HG03103 (cell line): ENCODE measurements at regions not wholly inside any gene's neighbourhood (a gene's known extent, or its start where the extent isn't known, plus 50 kb on each side); places are given as distances from the start of the nearest gene placed in this dataset.

ENCODE experiments used
- ATAC-seq: cut with Tn5 transposase; IDR thresholded peaks from one replicate; pipeline ENCODE4 v1.9.1; 2021; ENCODE audit warnings: low read depth; ENCODE audit not compliant: unreplicated experiment

DNA sequence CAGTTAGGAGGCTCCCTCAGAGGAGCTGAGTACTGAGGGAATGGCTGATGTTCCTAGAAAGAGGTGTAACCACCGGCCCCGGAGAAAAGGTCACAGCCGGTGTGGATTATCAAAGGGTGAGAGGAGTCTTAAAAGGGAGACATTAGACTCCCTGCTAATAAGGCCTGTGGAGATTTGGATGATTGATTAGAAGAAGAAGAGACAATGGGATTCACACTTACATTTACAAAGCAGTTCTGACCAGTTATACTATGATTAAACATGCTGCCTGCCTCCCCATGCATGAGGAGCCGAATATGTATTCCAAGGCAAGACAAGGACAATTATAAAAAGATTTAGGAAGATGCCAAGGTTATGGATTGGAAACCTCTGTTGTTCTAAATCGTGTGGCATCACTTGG lies 302.4 kb downstream of the SLC4A3 start:
- ATAC-seq: no peak

DNA sequence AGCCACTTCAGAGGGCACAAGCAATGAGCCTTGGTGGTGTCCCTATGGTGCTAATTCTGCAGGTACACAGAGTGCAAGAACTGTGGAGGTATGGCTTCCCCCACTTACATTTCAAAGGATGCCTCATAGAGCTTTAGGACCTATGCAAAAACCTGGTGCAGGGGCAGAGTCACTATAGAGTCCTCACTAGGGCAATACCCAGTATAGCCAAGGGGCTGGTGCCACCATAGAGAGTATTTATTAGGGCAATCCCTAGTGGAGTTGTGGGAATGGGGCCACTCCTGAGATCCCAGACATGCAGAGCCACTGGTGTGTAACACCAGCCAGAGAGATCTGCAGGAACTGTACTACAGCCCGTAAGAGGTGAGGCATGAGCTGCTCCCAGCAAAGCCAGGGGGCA lies 312.2 kb downstream of the SLC4A3 start:
- no peak for ATAC-seq

DNA sequence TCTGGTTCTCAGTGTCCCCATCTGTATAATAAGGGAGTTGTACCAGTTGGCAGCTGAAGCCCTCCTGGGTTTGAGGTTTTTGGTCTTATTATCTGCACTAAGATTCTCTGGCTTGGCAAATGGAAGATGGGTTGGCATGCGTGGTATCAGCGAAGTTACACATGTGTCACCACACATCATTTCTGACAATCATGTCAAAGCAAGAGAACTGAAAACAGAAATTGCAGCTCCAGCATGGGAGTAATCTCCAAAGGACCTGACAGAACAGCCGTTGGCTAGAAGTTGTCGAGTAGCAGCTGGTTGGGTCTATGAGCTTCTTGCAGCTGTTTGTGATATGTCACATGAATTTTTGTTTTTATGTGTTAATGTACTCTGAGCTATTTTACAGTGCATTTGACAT lies 317.4 kb downstream of the SLC4A3 start:
- no peak for ATAC-seq

DNA sequence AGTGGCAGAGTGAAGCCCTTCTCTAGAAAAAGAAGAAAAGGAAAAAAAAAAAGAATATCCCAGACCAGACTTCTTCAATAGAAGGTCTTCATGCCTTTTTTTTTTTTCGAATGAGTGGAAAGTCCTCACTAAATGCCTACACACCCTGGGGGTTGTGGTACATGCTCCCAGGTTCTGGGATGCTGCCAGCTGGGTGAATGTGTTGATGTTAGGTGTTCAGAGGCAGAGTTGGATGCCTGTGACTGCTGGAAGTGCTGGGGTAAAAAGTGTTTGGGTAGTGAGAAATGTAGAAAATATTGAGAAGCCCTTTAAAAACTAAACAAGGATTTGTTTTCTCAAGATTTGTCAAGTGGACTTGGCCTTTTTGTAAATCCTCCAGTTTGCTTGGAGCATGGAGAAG lies 318.6 kb downstream of the SLC4A3 start:
- ATAC-seq: no peak

DNA sequence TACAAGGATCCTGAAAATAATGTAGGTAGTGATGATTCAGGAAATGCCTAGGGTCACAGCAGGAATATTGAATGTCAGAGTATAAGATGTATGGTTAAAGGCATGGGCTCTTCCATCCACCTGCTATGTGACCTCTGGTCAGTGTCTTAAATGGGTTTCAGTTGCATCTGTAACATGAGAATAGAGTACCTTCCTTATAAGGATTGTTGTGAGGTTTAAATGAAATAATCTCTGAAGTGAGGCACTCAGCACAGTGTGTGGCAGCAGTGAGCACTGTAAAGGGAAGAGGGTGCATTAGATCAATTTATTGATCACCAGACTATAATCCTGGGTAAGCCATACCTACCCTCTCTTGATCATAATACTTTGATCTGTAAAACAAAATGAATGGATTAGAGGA lies 319.1 kb downstream of the SLC4A3 start:
- ATAC-seq: no peak

DNA sequence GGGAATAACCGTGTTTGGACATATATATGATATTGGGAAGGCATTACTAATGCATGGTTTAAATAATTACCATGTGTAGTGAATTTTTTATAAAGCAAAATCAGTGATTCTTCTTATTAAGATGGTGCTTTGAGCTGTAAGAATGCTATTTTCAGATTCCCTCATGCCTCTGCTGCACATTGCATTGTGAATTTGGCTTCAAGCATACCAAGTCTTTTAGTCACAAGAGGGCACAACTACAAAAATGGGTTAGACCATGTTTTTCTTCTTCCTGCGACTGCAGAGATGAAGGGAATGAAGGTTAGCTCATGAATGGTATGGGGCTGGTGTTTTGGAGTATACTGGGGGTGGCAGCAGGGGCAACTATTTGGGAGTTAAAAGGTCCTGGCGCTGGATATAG lies 320.1 kb downstream of the SLC4A3 start:
- no peak for ATAC-seq

DNA sequence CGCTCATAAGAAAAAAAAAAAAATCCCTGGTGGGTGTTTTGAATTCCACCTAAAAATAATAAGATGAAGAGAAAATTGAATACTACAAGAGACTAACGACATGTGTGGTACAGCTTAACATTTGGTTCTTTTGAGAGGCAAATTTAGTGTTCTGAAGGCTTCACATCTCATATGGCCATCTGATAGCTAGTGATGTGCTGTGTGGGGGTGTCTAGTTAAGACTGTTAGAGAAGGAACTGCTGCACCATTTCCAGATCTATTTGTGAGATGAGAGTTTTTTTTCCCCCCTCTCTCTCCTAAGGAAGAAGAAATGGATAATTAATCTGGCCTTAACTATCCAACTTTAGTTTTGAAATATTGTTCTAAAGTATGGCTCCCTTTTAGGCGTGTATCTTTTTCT lies 321.6 kb downstream of the SLC4A3 start:
- no peak for ATAC-seq

DNA sequence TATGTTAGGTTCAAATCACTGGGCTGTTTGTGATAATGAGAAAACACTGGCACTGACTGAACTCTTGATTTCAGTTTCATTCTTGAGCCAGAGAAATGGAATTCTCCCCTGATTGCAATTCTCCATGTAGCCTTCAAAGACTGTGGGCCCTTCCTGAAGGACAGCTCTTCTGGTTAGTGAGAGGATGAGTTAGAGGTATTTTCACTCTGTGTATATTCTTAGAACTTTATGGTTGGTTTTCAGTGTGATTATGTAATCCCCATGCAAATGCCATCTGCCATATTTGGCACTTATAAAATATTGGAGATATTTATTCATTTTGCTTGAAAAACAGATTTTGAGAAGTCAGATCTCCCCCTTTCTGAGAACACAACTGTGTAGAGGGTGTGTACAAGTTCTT lies 323.7 kb downstream of the SLC4A3 start:
- no peak for ATAC-seq

DNA sequence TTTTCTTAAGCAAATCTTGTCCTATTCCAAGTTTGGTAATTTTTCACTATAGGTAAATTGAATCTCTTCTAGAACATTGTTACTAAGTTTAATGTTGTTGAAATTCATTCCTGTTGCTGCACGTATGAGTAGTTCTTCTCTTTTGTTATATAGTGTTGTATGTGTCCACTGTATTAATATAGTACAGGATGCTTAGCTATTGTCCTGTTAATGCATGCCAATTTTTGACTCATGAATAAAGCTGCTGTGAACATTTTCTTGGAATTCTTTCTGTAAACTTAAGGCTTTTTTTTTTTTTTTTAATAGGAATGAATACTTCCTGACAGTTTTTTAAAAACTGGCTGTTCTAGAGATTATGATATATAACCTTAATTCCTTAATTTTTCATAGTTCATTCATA lies 326.9 kb downstream of the SLC4A3 start:
- ATAC-seq: no peak

DNA sequence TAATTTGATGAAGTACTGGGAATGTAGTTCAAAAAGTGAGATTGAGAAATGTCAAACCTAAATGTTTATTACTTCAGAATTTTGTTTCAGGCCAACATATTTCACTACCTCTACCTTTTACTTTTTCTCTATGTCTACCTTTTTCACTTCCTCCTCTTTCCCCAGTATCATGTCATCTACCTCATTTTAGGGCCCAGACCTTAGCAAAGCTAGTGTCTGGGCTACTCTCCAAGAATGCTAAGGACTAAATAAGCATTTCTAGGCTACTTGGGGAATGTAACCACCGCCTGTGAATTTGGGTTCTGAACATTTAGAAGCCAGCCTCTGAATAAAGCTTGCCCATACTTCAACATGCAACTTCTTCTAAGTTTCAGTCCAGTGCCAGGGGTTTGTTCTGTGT lies 330.4 kb downstream of the SLC4A3 start:
- no peak for ATAC-seq

DNA sequence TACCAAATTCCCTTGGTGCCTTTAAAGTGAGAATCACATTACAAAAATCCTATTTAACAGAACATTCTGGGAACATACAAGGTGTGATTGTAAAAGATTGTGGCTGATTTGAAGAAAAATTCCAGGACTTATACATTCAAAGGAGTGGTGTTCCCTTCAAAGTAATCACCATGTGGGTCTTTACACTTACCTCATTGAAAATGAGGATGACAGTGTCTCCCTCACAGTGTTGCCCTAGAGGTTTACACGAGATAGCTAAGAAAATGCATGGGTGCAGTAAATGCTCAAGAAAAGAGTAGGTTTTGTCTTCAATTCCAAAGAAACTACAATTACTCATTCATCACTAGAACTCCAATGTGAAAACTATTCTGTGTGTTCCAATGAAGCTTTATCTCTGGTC lies 331.5 kb downstream of the SLC4A3 start:
- ATAC-seq: no peak

DNA sequence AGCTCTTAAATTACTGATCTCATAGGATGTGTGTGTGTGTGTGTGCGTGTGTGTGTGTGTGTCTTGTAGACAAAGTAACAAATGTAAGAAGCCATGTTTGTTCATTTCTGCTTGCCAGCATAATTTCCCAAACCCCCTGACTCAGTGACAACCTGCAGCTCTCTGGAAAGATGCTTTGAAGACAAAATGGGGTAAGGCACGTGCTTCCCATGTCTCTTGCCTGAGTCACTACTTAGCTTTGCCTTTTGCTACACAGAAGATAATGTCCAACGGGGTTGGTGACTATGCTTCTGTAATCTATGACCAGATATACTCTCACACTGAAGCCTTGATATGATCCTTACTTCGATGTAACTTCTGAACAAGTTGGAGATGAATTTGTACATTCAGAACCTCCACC lies 332.0 kb downstream of the SLC4A3 start:
- ATAC-seq: no peak

DNA sequence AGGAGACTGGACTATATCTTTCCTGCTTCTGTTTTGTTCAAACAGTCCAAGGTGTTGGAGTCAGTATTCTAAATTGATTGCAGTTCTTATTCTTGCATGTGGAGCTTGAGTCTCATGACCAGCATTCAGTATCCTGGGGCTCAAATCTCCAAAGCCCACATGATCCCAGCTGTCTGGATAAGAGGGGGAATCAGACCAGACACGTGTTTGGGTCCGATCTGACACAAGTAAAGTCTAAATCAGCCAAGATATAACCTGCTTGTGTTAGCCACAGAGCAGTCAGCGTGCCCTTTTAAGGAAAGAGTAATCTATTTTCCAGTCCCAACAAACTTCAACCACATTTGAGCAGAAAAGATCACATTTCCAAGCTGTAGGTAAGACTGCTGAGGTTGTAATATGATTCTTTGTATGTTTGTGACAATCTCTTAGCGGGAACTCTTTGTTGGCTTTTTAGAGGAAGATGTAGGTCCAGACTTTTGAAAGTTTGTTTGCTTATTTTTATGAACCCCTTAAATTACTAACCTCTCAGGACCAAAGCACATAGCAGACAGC lies 334.6 kb downstream of the SLC4A3 start:
- no peak for ATAC-seq

DNA sequence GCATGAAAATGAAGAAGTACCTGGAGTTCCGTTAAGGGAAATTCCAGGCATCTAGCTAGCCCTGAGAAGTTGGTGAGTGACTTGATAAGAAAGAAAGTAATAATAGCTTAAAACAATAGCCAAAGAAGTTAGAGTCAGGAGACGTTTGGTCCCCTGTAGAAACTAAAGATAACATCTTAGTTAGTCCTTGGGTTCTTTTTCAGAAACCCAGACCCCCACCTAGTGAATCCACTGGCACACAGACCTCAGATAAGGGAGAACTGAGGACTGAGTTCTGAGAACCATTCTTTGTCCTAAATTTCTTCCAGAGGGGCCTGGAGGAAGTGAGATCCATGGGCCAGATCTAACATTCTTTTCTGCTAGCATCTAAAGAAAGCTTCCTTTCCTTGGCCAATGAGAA lies 335.4 kb downstream of the SLC4A3 start:
- ATAC-seq: no peak

DNA sequence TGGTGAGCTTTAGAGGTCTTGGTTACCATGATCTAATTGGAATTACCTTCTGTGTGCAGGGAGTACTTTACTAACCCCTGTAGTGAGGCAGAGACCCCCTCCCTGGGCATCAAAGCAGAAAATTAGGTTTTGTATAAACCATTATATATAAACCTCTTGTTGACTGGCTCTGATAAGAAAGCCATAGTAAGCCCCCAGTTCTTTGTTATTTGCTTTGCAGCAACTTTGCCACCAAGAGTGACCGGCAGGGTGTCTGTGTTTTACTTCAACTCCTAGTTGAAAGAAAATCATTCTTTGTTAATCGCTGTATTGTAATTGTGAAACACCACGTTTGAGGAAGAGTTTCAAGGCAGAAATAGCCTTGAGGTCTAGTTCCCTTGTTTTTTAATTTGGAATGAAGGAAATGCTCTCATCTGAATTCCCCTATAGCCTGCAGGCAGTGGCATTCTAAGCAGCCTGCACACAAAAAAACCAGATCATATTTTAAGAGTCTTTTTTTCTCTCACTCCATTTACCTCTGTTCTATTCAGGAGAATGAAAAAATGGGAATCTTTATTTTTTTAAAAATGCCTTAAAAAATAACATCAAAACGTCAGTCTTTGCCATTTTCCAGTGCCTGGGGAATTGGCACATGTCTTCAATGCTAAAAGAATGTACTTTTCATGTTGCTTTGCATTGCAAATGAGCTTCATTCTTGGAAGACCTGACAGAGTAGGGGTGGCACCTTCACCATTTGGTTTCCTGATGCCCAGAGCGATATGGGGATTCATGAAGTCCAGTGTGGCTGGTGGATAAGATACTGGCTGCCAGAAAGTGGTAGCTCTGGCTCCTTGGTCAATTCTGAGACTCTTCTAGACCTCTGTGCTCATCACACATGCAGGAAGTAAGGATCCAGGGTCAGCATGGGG lies 338.1 kb downstream of the SLC4A3 start:
- no peak for ATAC-seq

DNA sequence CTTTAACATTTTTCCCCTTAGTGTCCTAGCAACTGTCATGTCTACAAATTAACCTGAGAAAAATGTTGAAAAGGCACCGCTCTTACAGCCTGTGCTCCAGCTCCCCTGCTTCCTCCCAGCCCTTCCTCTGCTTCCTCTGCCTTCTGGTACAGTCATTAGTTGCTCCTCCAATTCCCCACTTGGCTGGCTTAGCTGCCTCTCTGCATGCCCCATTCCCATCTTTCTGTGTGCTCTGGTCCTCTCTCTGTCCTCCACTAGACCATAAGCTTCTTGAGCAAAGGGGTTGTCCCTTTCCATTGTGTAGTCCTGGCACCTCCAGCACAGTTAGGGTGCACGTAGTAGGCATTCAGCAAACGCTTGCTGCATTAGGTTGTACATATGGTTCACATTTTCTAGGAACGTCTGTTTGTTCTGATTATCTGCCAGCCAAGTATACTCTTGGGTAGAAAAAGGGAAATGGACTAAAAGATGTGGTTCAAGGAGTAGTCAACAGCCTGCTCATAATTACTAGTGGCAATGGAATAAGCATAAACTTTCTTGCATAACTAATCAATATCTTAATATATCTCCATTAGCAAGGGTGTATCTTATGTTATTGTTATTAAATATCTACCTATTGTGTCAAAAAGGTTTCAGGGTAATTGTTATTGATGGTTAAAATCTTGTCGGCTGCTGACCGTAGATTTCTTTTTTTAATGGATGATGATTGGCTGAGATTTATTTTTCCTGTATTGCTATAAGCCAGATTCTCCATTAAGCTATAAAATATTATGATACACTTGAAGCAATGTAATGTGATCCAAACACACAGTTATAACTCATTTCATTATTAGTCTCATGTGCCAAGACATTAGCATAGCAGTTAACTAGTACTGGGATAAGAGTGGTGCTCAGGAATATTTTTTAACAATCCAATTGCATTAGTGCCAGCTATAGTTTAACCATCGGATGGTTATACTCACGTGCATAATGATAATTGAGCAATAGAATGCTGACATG lies 340.1 kb downstream of the SLC4A3 start:
- no peak for ATAC-seq

DNA sequence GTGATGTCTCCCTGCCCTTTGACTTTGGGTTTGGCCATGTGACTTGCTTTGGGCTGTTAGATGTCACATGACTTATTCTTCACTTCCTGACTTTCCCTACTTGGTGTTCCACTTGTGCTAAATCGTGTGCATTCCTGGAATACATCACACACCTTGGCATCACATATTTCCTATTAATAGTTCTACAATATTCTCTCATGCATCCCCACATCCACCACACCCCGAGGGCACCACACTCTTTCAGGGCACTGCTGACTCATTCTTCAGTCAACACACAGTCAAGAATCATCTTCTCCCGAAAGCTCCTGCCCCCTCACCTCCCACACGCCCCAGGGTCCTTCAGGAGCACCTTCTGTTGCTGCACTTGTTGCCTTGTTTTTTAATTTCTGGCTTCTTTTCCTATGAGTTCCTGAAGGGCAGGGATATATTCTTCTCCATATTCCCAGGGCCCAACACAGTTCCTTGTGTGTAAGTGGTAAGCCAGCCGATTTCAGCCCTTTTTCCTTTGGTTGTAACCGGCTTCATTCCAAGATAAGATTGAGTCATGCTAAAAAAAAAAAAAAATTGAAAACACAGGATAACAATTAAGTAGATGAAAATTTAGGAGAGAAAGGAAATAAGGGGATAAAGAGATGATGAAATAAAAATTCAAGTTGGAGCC lies 341.4 kb downstream of the SLC4A3 start:
- no peak for ATAC-seq

DNA sequence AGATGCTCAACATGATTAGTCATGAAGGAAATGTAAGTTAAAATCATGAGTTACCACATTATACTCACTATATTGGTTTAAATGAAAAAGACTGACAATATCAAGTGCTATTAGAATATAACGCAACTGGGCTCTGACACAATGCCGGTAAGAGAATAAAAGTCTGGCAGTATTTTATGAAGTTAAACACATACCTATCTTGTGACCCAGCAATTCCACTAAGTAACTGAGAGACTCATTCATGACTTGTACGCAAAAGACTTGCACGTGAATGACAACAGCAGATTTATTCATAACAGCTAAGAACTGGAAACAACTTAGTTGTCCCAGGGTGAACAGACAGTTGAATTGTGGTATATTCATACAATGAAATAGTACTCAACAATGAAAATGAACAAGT lies 342.1 kb downstream of the SLC4A3 start:
- ATAC-seq: no peak

DNA sequence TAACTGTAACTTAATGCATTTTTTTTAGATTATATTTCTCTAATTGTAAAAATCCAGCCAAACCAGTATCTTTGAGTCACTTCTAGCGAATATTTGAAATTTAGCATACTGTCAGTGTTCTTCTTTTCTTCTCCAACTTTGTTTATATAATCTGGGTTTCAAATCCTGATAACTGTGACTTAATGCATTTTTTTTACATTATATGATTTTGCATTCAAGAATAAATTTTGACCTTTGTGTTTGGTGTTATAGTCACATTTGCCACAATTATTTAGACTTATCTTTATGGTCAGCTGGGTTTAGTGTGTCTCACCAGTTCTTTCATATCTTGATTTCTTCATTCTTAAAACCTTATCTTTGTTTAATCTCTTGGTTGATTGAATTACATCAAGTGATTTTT lies 345.7 kb downstream of the SLC4A3 start:
- ATAC-seq: no peak

DNA sequence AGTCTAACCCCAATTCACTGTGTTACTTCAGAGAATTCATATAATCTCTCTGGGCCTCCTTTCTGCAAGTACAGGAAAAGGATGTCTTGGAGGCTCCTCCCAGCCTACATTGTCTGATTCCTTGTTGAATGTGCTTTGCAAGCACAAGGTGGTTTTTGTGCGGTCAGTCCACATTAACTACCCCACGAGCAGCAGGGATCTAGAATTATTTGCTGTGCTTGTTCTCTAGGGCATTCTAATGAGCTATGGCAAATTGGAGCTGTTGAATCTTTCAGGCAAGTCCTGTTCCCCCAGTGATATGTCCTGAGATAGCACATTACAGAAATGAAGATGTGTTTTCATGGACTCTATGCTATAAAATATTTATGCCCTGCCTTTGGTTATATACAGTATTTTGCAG lies 349.4 kb downstream of the SLC4A3 start:
- ATAC-seq: no peak

DNA sequence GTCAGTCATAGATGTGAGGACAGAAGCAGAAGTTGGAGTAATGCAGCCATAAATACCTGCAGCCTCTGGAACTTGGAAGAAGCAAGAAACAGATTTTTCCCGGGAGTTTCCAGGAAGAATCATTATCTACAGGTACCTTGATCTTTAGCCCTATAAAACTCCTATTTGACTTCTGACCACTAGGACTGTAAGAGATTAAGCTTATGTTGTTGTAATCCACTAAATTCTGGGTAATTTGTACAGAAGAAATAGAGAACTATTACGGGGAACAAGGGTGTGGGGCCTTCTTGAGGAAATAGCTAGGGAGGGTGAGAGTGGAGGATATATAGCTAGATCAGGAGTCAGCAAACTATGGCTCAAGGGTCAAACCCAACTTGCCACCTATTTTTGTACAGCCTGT lies 353.2 kb downstream of the SLC4A3 start:
- no peak for ATAC-seq
